OCI-LY3 (cell line): ENCODE measurements at regions not wholly inside any gene's neighbourhood (a gene's known extent, or its start where the extent isn't known, plus 50 kb on each side); places are given as distances from the start of the nearest gene placed in this dataset.

ENCODE experiments used
- EZH2phosphoT487 ChIP-seq: fragments of 200-600 bp; shearing (Covaris generic); IDR thresholded peaks from 2 replicates; pipeline ENCODE4 v1.6.1; 2018; ENCODE audit warnings: antibody characterized with exemption, mixed run types, low read depth
- TF ChIP-seq, protein P1 (sequence below): fragments of 200-600, 300-600 bp; sonication (generic); IDR thresholded peaks from 2 replicates; pipeline ENCODE4 v1.5.1; 2014; ENCODE audit warnings: antibody characterized with exemption, low read length, low read depth

DNA sequence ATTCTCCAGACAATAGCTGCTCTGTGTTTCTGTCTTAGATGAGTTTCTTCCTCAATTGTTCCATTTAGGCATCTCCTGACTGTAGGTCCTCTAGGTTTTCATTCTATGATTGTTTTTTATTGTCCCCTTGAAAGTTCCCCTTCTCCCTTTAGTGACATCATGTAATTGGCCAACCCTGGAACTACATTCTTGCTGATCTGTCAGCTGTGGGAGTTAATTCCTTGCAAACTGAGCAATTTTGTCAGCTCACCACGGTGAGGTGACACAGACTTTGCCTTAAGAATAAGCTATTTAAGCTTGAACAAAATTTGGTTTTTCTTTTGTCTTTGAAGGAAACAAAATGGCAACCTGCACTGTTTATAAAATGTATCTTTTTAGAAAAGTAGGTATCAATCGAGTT, 95.9 kb downstream of the TXNL1 start:
- TF ChIP-seq, protein P1, sequence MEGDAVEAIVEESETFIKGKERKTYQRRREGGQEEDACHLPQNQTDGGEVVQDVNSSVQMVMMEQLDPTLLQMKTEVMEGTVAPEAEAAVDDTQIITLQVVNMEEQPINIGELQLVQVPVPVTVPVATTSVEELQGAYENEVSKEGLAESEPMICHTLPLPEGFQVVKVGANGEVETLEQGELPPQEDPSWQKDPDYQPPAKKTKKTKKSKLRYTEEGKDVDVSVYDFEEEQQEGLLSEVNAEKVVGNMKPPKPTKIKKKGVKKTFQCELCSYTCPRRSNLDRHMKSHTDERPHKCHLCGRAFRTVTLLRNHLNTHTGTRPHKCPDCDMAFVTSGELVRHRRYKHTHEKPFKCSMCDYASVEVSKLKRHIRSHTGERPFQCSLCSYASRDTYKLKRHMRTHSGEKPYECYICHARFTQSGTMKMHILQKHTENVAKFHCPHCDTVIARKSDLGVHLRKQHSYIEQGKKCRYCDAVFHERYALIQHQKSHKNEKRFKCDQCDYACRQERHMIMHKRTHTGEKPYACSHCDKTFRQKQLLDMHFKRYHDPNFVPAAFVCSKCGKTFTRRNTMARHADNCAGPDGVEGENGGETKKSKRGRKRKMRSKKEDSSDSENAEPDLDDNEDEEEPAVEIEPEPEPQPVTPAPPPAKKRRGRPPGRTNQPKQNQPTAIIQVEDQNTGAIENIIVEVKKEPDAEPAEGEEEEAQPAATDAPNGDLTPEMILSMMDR, result no peak
- no peak for TF ChIP-seq EZH2phosphoT487
